ENCODE measurements at regions not wholly inside any gene's neighbourhood (a gene's known extent, or its start where the extent isn't known, plus 50 kb on each side); places are given as distances from the start of the nearest gene placed in this dataset.
A peak's percentile ranks its signal among the peaks of the same experiment; 100 is the strongest.

- TF ChIP-seq EZH2 (IDR thresholded peaks at IDR 0.05; ENCODE audit: low read length, unreplicated experiment): no peak
- TF ChIP-seq, protein P1, sequence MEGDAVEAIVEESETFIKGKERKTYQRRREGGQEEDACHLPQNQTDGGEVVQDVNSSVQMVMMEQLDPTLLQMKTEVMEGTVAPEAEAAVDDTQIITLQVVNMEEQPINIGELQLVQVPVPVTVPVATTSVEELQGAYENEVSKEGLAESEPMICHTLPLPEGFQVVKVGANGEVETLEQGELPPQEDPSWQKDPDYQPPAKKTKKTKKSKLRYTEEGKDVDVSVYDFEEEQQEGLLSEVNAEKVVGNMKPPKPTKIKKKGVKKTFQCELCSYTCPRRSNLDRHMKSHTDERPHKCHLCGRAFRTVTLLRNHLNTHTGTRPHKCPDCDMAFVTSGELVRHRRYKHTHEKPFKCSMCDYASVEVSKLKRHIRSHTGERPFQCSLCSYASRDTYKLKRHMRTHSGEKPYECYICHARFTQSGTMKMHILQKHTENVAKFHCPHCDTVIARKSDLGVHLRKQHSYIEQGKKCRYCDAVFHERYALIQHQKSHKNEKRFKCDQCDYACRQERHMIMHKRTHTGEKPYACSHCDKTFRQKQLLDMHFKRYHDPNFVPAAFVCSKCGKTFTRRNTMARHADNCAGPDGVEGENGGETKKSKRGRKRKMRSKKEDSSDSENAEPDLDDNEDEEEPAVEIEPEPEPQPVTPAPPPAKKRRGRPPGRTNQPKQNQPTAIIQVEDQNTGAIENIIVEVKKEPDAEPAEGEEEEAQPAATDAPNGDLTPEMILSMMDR (conservative IDR thresholded peaks at IDR 0.05; ENCODE audit: low read depth, low read length): no peak
- TF ChIP-seq EZH2phosphoT487 (IDR thresholded peaks at IDR 0.05; ENCODE audit: borderline replicate concordance, low read length): no peak
- no TSS peak for BruUV-seq (replicated peaks)
- no peaks in the 10 kb centered on the region for H3K79me2 ChIP-seq (ENCODE audit: low read length)
These were observed 989.1 kb upstream of the TMEM132C start for GRCh38 chr12:127277882-127278281.

GRCh38 chr12:127278351-127278750 is 988.6 kb upstream of the TMEM132C start:
- TF ChIP-seq EZH2 (IDR thresholded peaks at IDR 0.05; ENCODE audit: low read length, unreplicated experiment) (no peak), EZH2phosphoT487 (IDR thresholded peaks at IDR 0.05; ENCODE audit: borderline replicate concordance, low read length) (no peak)
- TF ChIP-seq, protein P1 (conservative IDR thresholded peaks at IDR 0.05; ENCODE audit: low read depth, low read length): no peak
- no peak overlapping the region for H3K4me3 ChIP-seq (ENCODE audit: low read length)
- H3F3A ChIP-seq (ENCODE audit: low read length, unreplicated experiment): peaks cover 6% of the 10 kb centered on the region
- H3K27ac ChIP-seq (ENCODE audit: low read length): no peak overlapping the region
- DNase-seq: no peak
- no peak for ATAC-seq
- H3K9ac ChIP-seq (ENCODE audit: low read length): no peak overlapping the region
- H3K27me3 ChIP-seq (ENCODE audit: low read length): no peaks in the 10 kb centered on the region
- H2AFZ ChIP-seq (ENCODE audit: low read length): no peak overlapping the region
- no peaks in the 10 kb centered on the region for H4K20me1 ChIP-seq (ENCODE audit: low read length)
- no peaks in the 10 kb centered on the region for H3K9me3 ChIP-seq (ENCODE audit: low read length)
- H3K36me3 ChIP-seq (ENCODE audit: low read depth, low read length): no peaks in the 10 kb centered on the region
- no peaks in the 10 kb centered on the region for H3K79me2 ChIP-seq (ENCODE audit: low read length)
- POLR2A ChIA-PET (ENCODE audit: unreplicated experiment): no interaction called here
- no TSS peak for BruUV-seq (replicated peaks)
- H3K4me1 ChIP-seq (ENCODE audit: insufficient read depth, low read length): peaks cover 24% of the 10 kb centered on the region
- CTCF ChIA-PET: no interaction called here
- no peaks in the 10 kb centered on the region for H3K9me2 ChIP-seq (replicated peaks; ENCODE audit: low read length)
- intact Hi-C loops (cut with micrococcal nuclease): no loop called here
- no peak overlapping the region for H3K4me2 ChIP-seq (ENCODE audit: low read length)

More at GRCh38 chr12:127277882-127278281, 989.1 kb upstream of the TMEM132C start:
- Histone ChIP-seq H3K9me3 (ENCODE audit: low read length) (no peaks in the 10 kb centered on the region), H3K36me3 (ENCODE audit: low read depth, low read length) (no peaks in the 10 kb centered on the region), H3K9ac (ENCODE audit: low read length) (no peak overlapping the region), H3K27ac (ENCODE audit: low read length) (no peak overlapping the region), H3K27me3 (ENCODE audit: low read length) (no peaks in the 10 kb centered on the region), H3K4me3 (ENCODE audit: low read length) (no peak overlapping the region), H3K9me2 (replicated peaks; ENCODE audit: low read length) (no peaks in the 10 kb centered on the region), H3K4me2 (ENCODE audit: low read length) (no peak overlapping the region), H3K4me1 (ENCODE audit: insufficient read depth, low read length) (peaks cover 27% of the 10 kb centered on the region), H4K20me1 (ENCODE audit: low read length) (no peaks in the 10 kb centered on the region), H3F3A (ENCODE audit: low read length, unreplicated experiment) (peaks cover 8% of the 10 kb centered on the region), H2AFZ (ENCODE audit: low read length) (no peak overlapping the region)
- intact Hi-C loops (cut with micrococcal nuclease): no loop called here
- ATAC-seq (no peak), DNase-seq (no peak)
- POLR2A ChIA-PET (ENCODE audit: unreplicated experiment): no interaction called here
- CTCF ChIA-PET: no interaction called here

DNA sequence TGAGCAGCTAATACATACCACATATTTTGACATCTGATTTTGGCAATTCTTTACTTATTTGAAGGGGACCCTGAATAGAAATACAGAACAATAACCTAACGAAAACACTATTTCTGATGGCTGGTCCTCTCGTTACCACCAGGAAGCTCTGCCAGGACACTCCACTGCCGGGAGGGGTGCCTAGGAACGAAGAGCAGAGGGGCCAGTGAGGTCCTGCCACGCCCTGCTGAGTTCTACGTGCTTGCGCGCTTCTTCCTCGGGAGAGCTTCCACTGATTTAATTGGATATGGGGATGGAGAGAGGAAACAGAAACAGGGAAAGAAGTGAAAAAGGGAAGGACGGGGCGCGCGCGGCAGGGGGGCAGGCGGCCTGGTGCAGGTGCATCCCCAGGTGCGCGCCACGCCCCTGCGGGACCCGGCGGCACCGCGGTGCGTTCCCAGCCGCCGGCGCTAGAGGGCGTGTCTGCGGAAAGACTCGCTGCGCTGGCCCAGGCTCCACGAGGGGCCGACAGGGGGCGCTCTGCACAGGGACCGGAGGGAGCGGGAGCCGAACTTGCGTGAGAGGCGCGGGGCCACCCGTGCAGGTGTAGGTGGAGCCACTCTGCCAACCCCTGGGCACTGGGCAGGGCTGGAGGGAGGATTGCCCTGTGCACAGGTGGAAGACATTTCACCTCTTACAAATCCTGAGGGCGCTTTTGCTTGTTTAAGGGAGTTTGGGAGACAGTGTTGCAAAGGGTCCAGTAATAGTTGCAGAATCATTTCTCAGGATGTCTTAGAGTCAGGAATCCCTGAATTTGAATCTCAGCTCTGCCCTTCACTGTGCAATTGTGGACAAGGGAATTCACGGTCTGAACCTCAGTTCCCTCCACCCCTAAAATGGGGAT is 986.3 kb upstream of the TMEM132C start:
- H3K36me3 ChIP-seq (ENCODE audit: low read depth, low read length): no peaks in the 10 kb centered on the region
- TF ChIP-seq, protein P1 (conservative IDR thresholded peaks at IDR 0.05; ENCODE audit: low read depth, low read length): peak; percentile 51
- no peak for TF ChIP-seq EZH2phosphoT487 (IDR thresholded peaks at IDR 0.05; ENCODE audit: borderline replicate concordance, low read length)
- TF ChIP-seq EZH2 (IDR thresholded peaks at IDR 0.05; ENCODE audit: low read length, unreplicated experiment): no peak
- H3K27me3 ChIP-seq (ENCODE audit: low read length): no peaks in the 10 kb centered on the region
- no peak overlapping the region for H3K9ac ChIP-seq (ENCODE audit: low read length)
- H4K20me1 ChIP-seq (ENCODE audit: low read length): no peaks in the 10 kb centered on the region
- DNase-seq (no peak), ATAC-seq (no peak)
- no peaks in the 10 kb centered on the region for H3K79me2 ChIP-seq (ENCODE audit: low read length)
- no peak overlapping the region for H2AFZ ChIP-seq (ENCODE audit: low read length)
- no TSS peak for BruUV-seq (replicated peaks)
- no peak overlapping the region for H3K4me2 ChIP-seq (ENCODE audit: low read length)
- intact Hi-C loops (cut with micrococcal nuclease): no loop called here
- H3F3A ChIP-seq (ENCODE audit: low read length, unreplicated experiment): peaks cover 3% of the 10 kb centered on the region
- no peaks in the 10 kb centered on the region for H3K9me3 ChIP-seq (ENCODE audit: low read length)
- CTCF ChIA-PET: no interaction called here
- H3K4me1 ChIP-seq (ENCODE audit: insufficient read depth, low read length): peaks cover 19% of the 10 kb centered on the region
- POLR2A ChIA-PET (ENCODE audit: unreplicated experiment): no interaction called here
- no peak overlapping the region for H3K4me3 ChIP-seq (ENCODE audit: low read length)
- H3K9me2 ChIP-seq (replicated peaks; ENCODE audit: low read length): no peaks in the 10 kb centered on the region
- no peak overlapping the region for H3K27ac ChIP-seq (ENCODE audit: low read length)

Measured in PC-3 (cell line).